HEK293 (cell line): ENCODE measurements at regions not wholly inside any gene's neighbourhood (a gene's known extent, or its start where the extent isn't known, plus 50 kb on each side); places are given as distances from the start of the nearest gene placed in this dataset.

ENCODE experiments used
- HOXC10 ChIP-seq: sonication (generic); formaldehyde crosslinking; IDR thresholded peaks from 2 replicates; pipeline ENCODE4 v1.8.1; 2023; ENCODE audit warnings: mild to moderate bottlenecking, missing genetic modification reagents
- HOXD13 ChIP-seq: sonication (generic); formaldehyde crosslinking; IDR thresholded peaks from 2 replicates; pipeline ENCODE4 v1.8.0; 2022; ENCODE audit warnings: missing genetic modification reagents, borderline replicate concordance
- ZBTB7A ChIP-seq: fragments of 450-650 bp; formaldehyde crosslinking; IDR thresholded peaks from 2 replicates; pipeline ENCODE4 v1.5.1; 2016; ENCODE audit warnings: low read depth, missing biosample characterization, missing genetic modification characterization
- ZIC2 ChIP-seq: fragments of 450-650 bp; formaldehyde crosslinking; IDR thresholded peaks from 2 replicates; pipeline ENCODE4 v1.5.1; 2016; ENCODE audit warnings: missing biosample characterization, missing genetic modification characterization
- ZNF121 ChIP-seq: fragments of 450-650 bp; formaldehyde crosslinking; IDR thresholded peaks from 2 replicates; pipeline ENCODE4 v1.5.1; 2016; ENCODE audit warnings: missing biosample characterization, missing genetic modification characterization
- ZNF239 ChIP-seq: fragments of 450-650 bp; formaldehyde crosslinking; IDR thresholded peaks from 2 replicates; pipeline ENCODE4 v1.5.1; 2016; ENCODE audit warnings: missing biosample characterization, missing genetic modification characterization
- ZNF24 ChIP-seq: fragments of 450-650 bp; formaldehyde crosslinking; IDR thresholded peaks from 2 replicates; pipeline ENCODE4 v1.5.1; 2016; ENCODE audit warnings: missing biosample characterization, missing genetic modification characterization
- ZNF585B ChIP-seq: fragments of 450-650 bp; formaldehyde crosslinking; IDR thresholded peaks from 2 replicates; pipeline ENCODE4 v1.5.1; 2016; ENCODE audit warnings: missing biosample characterization, missing genetic modification characterization
- ZNF768 ChIP-seq: fragments of 450-650 bp; formaldehyde crosslinking; IDR thresholded peaks from 2 replicates; pipeline ENCODE4 v1.5.1; 2018; ENCODE audit warnings: missing biosample characterization, mild to moderate bottlenecking, missing genetic modification characterization
- TF ChIP-seq, protein P1 (sequence below): fragments of 450-650 bp; formaldehyde crosslinking; IDR thresholded peaks from 2 replicates; pipeline ENCODE4 v1.5.1; 2016; ENCODE audit warnings: missing biosample characterization, missing genetic modification characterization
- TF ChIP-seq, protein P2 (sequence below): fragments of 450-650 bp; IDR thresholded peaks from 2 replicates; pipeline ENCODE4 v1.5.1; 2018; ENCODE audit warnings: missing biosample characterization, mild to moderate bottlenecking, missing genetic modification characterization
- TF ChIP-seq, protein P3 (sequence below): fragments of 450-650 bp; formaldehyde crosslinking; IDR thresholded peaks from 2 replicates; pipeline ENCODE4 v1.5.1; 2016; ENCODE audit warnings: missing biosample characterization, missing genetic modification characterization

DNA sequence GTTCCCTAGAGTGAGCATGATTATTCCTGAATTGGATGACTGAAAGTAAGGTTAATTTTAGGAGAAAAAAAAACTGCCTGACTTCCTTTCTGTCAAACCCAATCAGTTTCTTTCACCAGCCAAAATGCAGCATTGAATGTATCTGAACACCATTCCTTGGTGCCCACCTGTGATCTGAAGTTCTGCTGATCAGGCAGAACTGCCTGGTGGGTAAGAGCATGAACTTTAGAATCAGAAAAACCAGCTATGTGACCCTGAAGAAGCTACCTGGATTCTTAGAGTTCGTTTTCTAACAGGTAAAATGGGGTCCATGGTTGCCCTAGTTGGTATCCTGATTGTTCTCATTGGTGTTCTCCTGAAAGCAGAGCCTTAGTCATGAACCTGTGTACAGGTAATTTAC is 506.9 kb downstream of the MED13L start:
- no peak for TF ChIP-seq ZNF121 (tag by site-specific recombination)
- TF ChIP-seq ZBTB7A (tag by site-specific recombination): no peak
- no peak for TF ChIP-seq ZNF239 (tag by site-specific recombination)
- TF ChIP-seq HOXD13 (CRISPR knock-in tag): no peak
- no peak for TF ChIP-seq ZNF768
- TF ChIP-seq, protein P1, sequence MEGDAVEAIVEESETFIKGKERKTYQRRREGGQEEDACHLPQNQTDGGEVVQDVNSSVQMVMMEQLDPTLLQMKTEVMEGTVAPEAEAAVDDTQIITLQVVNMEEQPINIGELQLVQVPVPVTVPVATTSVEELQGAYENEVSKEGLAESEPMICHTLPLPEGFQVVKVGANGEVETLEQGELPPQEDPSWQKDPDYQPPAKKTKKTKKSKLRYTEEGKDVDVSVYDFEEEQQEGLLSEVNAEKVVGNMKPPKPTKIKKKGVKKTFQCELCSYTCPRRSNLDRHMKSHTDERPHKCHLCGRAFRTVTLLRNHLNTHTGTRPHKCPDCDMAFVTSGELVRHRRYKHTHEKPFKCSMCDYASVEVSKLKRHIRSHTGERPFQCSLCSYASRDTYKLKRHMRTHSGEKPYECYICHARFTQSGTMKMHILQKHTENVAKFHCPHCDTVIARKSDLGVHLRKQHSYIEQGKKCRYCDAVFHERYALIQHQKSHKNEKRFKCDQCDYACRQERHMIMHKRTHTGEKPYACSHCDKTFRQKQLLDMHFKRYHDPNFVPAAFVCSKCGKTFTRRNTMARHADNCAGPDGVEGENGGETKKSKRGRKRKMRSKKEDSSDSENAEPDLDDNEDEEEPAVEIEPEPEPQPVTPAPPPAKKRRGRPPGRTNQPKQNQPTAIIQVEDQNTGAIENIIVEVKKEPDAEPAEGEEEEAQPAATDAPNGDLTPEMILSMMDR (tag by site-specific recombination): no peak
- no peak for TF ChIP-seq ZNF24 (tag by site-specific recombination)
- no peak for TF ChIP-seq ZIC2 (tag by site-specific recombination)
- TF ChIP-seq, protein P2, sequence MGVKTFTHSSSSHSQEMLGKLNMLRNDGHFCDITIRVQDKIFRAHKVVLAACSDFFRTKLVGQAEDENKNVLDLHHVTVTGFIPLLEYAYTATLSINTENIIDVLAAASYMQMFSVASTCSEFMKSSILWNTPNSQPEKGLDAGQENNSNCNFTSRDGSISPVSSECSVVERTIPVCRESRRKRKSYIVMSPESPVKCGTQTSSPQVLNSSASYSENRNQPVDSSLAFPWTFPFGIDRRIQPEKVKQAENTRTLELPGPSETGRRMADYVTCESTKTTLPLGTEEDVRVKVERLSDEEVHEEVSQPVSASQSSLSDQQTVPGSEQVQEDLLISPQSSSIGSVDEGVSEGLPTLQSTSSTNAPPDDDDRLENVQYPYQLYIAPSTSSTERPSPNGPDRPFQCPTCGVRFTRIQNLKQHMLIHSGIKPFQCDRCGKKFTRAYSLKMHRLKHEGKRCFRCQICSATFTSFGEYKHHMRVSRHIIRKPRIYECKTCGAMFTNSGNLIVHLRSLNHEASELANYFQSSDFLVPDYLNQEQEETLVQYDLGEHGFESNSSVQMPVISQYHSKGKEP (tag by site-specific recombination): no peak
- TF ChIP-seq, protein P3, sequence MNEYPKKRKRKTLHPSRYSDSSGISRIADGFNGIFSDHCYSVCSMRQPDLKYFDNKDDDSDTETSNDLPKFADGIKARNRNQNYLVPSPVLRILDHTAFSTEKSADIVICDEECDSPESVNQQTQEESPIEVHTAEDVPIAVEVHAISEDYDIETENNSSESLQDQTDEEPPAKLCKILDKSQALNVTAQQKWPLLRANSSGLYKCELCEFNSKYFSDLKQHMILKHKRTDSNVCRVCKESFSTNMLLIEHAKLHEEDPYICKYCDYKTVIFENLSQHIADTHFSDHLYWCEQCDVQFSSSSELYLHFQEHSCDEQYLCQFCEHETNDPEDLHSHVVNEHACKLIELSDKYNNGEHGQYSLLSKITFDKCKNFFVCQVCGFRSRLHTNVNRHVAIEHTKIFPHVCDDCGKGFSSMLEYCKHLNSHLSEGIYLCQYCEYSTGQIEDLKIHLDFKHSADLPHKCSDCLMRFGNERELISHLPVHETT: no peak
- TF ChIP-seq HOXC10 (CRISPR knock-in tag): no peak
- no peak for TF ChIP-seq ZNF585B (tag by site-specific recombination)
